Medulla oblongata (tissue), 1 donor: ENCODE measurements at regions not wholly inside any gene's neighbourhood (a gene's known extent, or its start where the extent isn't known, plus 50 kb on each side); places are given as distances from the start of the nearest gene placed in this dataset.

Source experiments
- DNase-seq: peaks from one replicate; pipeline ENCODE4 v3.0.0-alpha.2; 2015; ENCODE audit errors: extremely low spot score

GRCh38 chr10:4265964-4266363, 481.0 kb upstream of the KLF6 start:
- DNase-seq: no peak

GRCh38 chr10:4264209-4264865, 479.3 kb upstream of the KLF6 start:
- DNase-seq: no peak

- DNase-seq: no peak
Measured at GRCh38 chr10:4263601-4263921, 478.6 kb upstream of the KLF6 start.

GRCh38 chr10:4262870-4263600, 478.0 kb upstream of the KLF6 start:
- DNase-seq: no peak

GRCh38 chr10:4262449-4262848, 477.4 kb upstream of the KLF6 start:
- no peak for DNase-seq

- no peak for DNase-seq
Measured at GRCh38 chr10:4260483-4261124, 475.6 kb upstream of the KLF6 start.

- no peak for DNase-seq
Measured at GRCh38 chr10:4257939-4258465, 473.0 kb upstream of the KLF6 start.

- DNase-seq: no peak
Measured at GRCh38 chr10:4256971-4257370, 472.0 kb upstream of the KLF6 start.

- no peak for DNase-seq
Measured at GRCh38 chr10:4255751-4256150, 470.7 kb upstream of the KLF6 start.

- DNase-seq: no peak
Measured at GRCh38 chr10:4254101-4254994, 469.3 kb upstream of the KLF6 start.

GRCh38 chr10:4252701-4253100, 467.7 kb upstream of the KLF6 start:
- no peak for DNase-seq

- DNase-seq: no peak
Measured at GRCh38 chr10:4250587-4250887, 465.5 kb upstream of the KLF6 start.

GRCh38 chr10:4249841-4250586, 465.0 kb upstream of the KLF6 start:
- no peak for DNase-seq

GRCh38 chr10:4247379-4247778, 462.4 kb upstream of the KLF6 start:
- no peak for DNase-seq

- DNase-seq: no peak
Measured at GRCh38 chr10:4246881-4247358, 461.9 kb upstream of the KLF6 start.

- DNase-seq: no peak
Measured at GRCh38 chr10:4243651-4244050, 458.6 kb upstream of the KLF6 start.

- no peak for DNase-seq
Measured at GRCh38 chr10:4243169-4243568, 458.2 kb upstream of the KLF6 start.

GRCh38 chr10:4242561-4243035, 457.6 kb upstream of the KLF6 start:
- no peak for DNase-seq

GRCh38 chr10:4241724-4242345, 456.8 kb upstream of the KLF6 start:
- peak; percentile 32 for DNase-seq

- DNase-seq: no peak
Measured at GRCh38 chr10:4240608-4241197, 455.7 kb upstream of the KLF6 start.
